ENCODE measurements at regions not wholly inside any gene's neighbourhood (a gene's known extent, or its start where the extent isn't known, plus 50 kb on each side); places are given as distances from the start of the nearest gene placed in this dataset.
"Not testable (repeated sequence)": the region's sequence is repeated elsewhere in the genome, so short reads cannot be mapped to it uniquely, and the experiment has no call there.

DNA sequence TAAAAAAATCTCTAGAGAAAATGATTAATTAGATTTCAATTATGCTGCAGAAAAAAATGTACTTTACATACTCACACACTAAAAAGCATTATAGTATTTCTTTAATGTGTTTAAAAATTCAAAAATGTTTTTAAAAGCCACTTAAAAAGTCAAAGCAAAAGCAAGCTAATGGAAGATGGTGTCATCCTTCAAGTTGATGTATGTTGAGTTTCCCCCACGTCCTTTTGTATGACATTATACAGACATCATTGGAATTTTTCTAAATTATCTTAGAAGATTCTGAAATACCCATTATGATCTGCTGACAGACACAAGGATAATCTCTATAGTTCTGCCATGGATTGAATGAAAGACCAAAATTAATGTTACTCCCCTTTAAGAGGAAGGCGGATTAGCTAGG, 393.7 kb upstream of the TENM3 start:
- no peak for TF ChIP-seq POLR2A (IDR thresholded peaks at IDR 0.05; ENCODE audit: low read depth)
- TF ChIP-seq, protein P1, sequence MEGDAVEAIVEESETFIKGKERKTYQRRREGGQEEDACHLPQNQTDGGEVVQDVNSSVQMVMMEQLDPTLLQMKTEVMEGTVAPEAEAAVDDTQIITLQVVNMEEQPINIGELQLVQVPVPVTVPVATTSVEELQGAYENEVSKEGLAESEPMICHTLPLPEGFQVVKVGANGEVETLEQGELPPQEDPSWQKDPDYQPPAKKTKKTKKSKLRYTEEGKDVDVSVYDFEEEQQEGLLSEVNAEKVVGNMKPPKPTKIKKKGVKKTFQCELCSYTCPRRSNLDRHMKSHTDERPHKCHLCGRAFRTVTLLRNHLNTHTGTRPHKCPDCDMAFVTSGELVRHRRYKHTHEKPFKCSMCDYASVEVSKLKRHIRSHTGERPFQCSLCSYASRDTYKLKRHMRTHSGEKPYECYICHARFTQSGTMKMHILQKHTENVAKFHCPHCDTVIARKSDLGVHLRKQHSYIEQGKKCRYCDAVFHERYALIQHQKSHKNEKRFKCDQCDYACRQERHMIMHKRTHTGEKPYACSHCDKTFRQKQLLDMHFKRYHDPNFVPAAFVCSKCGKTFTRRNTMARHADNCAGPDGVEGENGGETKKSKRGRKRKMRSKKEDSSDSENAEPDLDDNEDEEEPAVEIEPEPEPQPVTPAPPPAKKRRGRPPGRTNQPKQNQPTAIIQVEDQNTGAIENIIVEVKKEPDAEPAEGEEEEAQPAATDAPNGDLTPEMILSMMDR (IDR thresholded peaks at IDR 0.05): no peak
- TF ChIP-seq POLR2AphosphoS5 (IDR thresholded peaks at IDR 0.05): no peak
- no peak for TF ChIP-seq EP300 (IDR thresholded peaks at IDR 0.05)
- 56% methylated on average over 2 of the region's 2 CpGs for WGBS
- Histone ChIP-seq H3K4me3 (no peak overlapping the region), H3K9me3 (no peaks in the 10 kb centered on the region), H3K36me3 (no peaks in the 10 kb centered on the region), H3K27ac (replicated peaks in 1 of 4) (no peak overlapping the region), H3K4me1 (no peaks in the 10 kb centered on the region), H3K27me3 (no peaks in the 10 kb centered on the region)
- intact Hi-C loops (cut with DNase I): no loop called here
- DNase-seq (ENCODE audit: extremely low spot score): no peak

GRCh38 chr4:181853881-181854511, 389.2 kb upstream of the TENM3 start:
- no peak overlapping the region for H3K4me3 ChIP-seq
- WGBS: 82% methylated on average over 6 of the region's 6 CpGs
- H3K27ac ChIP-seq (replicated peaks in 1 of 4): no peak overlapping the region
- no peak for DNase-seq (ENCODE audit: extremely low spot score)
- intact Hi-C loops (cut with DNase I): no loop called here
- TF ChIP-seq, protein P1 (IDR thresholded peaks at IDR 0.05): no peak
- TF ChIP-seq POLR2A (IDR thresholded peaks at IDR 0.05; ENCODE audit: low read depth) (no peak), POLR2AphosphoS5 (IDR thresholded peaks at IDR 0.05) (no peak), EP300 (IDR thresholded peaks at IDR 0.05) (no peak)
- no peaks in the 10 kb centered on the region for H3K27me3 ChIP-seq
- no peaks in the 10 kb centered on the region for H3K4me1 ChIP-seq
- no peaks in the 10 kb centered on the region for H3K36me3 ChIP-seq
- H3K9me3 ChIP-seq: no peaks in the 10 kb centered on the region

DNA sequence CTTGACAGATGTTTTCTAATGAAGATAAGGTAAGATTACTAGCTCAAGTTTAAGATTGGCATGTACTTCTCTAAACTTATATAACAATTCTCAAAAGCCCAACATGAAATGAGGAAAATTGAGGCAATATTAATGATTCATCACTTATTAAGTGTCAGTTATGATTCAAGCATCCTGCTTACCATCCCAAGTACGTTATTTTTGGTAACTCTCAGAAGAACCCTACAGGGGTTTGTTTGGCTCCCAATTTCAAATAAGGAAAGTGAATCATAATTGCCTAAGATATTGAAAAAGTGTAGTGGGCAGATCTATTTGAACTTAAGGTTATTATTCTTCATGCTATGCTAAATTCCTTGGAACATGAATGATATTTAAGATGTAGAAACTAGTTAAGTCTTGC, 387.9 kb upstream of the TENM3 start:
- no peak for DNase-seq (ENCODE audit: extremely low spot score)
- Histone ChIP-seq H3K36me3 (no peaks in the 10 kb centered on the region), H3K9me3 (no peaks in the 10 kb centered on the region), H3K27me3 (no peaks in the 10 kb centered on the region), H3K4me3 (no peak overlapping the region), H3K4me1 (no peaks in the 10 kb centered on the region), H3K27ac (replicated peaks in 1 of 4) (no peak overlapping the region)
- intact Hi-C loops (cut with DNase I): no loop called here
- TF ChIP-seq, protein P1 (IDR thresholded peaks at IDR 0.05): no peak
- TF ChIP-seq EP300 (IDR thresholded peaks at IDR 0.05): no peak
- TF ChIP-seq POLR2A (IDR thresholded peaks at IDR 0.05; ENCODE audit: low read depth): no peak
- TF ChIP-seq POLR2AphosphoS5 (IDR thresholded peaks at IDR 0.05): no peak
- WGBS: 65% methylated on average over 1 of the region's 1 CpG

DNA sequence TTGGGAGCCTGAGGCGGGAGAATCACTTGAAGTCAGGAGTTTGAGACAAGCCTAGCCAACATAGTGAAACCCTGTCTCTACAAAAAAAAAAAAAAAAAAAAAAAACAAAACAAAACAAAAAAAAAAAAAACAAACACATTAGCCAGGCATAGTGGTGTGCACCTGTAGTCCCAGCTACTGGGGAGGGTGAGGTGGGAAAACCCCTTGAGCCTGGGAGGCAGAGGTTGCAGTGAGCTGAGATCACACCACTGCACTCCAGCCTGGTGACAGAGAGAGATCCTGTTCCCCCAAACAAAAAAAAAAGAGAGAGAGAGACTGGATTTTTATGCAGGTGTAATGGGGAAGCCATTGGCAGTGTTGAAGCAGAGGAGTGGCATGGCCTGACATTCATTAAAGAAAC, 385.7 kb upstream of the TENM3 start:
- H3K27ac ChIP-seq (replicated peaks in 1 of 4); H3K9me3 ChIP-seq; H3K4me3 ChIP-seq; H3K4me1 ChIP-seq; intact Hi-C loops (cut with DNase I); DNase-seq (ENCODE audit: extremely low spot score); H3K36me3 ChIP-seq; H3K27me3 ChIP-seq: not testable (repeated sequence)
- WGBS: 100% methylated on average over 1 of the region's 1 CpG

DNA sequence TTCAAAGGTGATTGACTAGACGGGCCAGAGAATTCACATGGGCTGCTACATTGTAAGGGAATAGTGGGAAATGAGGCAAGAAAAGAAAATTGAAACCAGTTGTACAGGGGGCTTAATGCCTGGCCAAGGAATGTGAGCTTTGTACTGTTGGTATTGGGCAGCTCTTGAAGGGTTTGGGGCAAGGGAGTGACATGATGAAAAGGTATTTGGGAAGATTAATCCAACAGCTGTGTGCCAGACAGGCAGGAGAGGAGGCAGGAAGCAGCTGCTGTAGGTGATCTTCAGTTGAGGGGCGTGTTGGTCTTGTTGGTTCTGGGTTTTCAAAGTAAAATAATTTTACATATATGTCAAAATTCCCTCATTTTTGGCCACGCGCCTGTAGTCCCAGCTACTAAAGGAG, 384.5 kb upstream of the TENM3 start:
- no peaks in the 10 kb centered on the region for H3K4me1 ChIP-seq
- no peaks in the 10 kb centered on the region for H3K36me3 ChIP-seq
- intact Hi-C loops (cut with DNase I): no loop called here
- no peaks in the 10 kb centered on the region for H3K27me3 ChIP-seq
- no peak for DNase-seq (ENCODE audit: extremely low spot score)
- 94% methylated on average over 4 of the region's 4 CpGs for WGBS
- no peaks in the 10 kb centered on the region for H3K9me3 ChIP-seq
- no peak for TF ChIP-seq POLR2A (IDR thresholded peaks at IDR 0.05; ENCODE audit: low read depth)
- TF ChIP-seq EP300 (IDR thresholded peaks at IDR 0.05): no peak
- TF ChIP-seq, protein P1 (IDR thresholded peaks at IDR 0.05): no peak
- TF ChIP-seq POLR2AphosphoS5 (IDR thresholded peaks at IDR 0.05): no peak
- H3K4me3 ChIP-seq: no peak overlapping the region
- H3K27ac ChIP-seq (replicated peaks in 1 of 4): no peak overlapping the region

Measured in esophagus muscularis mucosa (tissue), 4 donors.